B cell (primary cell): ENCODE measurements at regions not wholly inside any gene's neighbourhood (a gene's known extent, or its start where the extent isn't known, plus 50 kb on each side); places are given as distances from the start of the nearest gene placed in this dataset.
A peak's percentile ranks its signal among the peaks of the same experiment; 100 is the strongest.

Experiments
- CTCF ChIP-seq: fragments of 200-600 bp; IDR thresholded peaks from one replicate; pipeline ENCODE4 v1.8.0; 2022; ENCODE audit warnings: antibody characterized with exemption, mild to moderate bottlenecking
- EZH2 ChIP-seq: IDR thresholded peaks from 2 replicates; pipeline ENCODE4 v1.6.1; 2012; ENCODE audit warnings: borderline replicate concordance, low read depth, mild to moderate bottlenecking, moderate library complexity, low read length; ENCODE audit not compliant: insufficient read depth, poor library complexity, severe bottlenecking

- TF ChIP-seq EZH2 = no peak
- TF ChIP-seq CTCF = peak; percentile 81
These were observed 87.5 kb upstream of the PPP2R2B start for GRCh38 chr5:146965761-146966659.
